Activated naive CD8-positive, alpha-beta T cell (primary cell): ENCODE measurements at regions not wholly inside any gene's neighbourhood (a gene's known extent, or its start where the extent isn't known, plus 50 kb on each side); places are given as distances from the start of the nearest gene placed in this dataset.

Source experiments
- H3K27ac Mint-ChIP-seq: one replicate; pipeline ENCODE4 v1.8.0; 2021; ENCODE audit warnings: mixed read lengths
- H3K27me3 Mint-ChIP-seq: one replicate; pipeline ENCODE4 v1.8.0; 2021; ENCODE audit warnings: mixed read lengths
- H3K36me3 Mint-ChIP-seq: one replicate; pipeline ENCODE4 v1.8.0; 2021; ENCODE audit warnings: mixed read lengths
- H3K4me1 Mint-ChIP-seq: one replicate; pipeline ENCODE4 v1.8.0; 2021; ENCODE audit warnings: low read depth, mixed read lengths
- H3K4me3 Mint-ChIP-seq: one replicate; pipeline ENCODE4 v1.8.0; 2021; ENCODE audit warnings: mild to moderate bottlenecking, mixed read lengths
- H3K9me3 Mint-ChIP-seq: one replicate; pipeline ENCODE4 v1.8.0; 2021; ENCODE audit warnings: low read depth, mixed read lengths

- Mint-ChIP-seq H3K9me3 (no peaks in the 10 kb centered on the region), H3K27ac (no peak overlapping the region), H3K36me3 (no peaks in the 10 kb centered on the region), H3K4me1 (peaks cover 9% of the 10 kb centered on the region), H3K4me3 (no peak overlapping the region), H3K27me3 (no peaks in the 10 kb centered on the region)
Observed at GRCh38 chr6:6704103-6705060, 115.9 kb downstream of the LY86 start.

GRCh38 chr6:6705061-6705425 is 116.5 kb downstream of the LY86 start:
- Mint-ChIP-seq H3K4me3 (no peak overlapping the region), H3K27me3 (no peaks in the 10 kb centered on the region), H3K27ac (no peak overlapping the region), H3K36me3 (no peaks in the 10 kb centered on the region), H3K4me1 (peaks cover 9% of the 10 kb centered on the region), H3K9me3 (no peaks in the 10 kb centered on the region)

GRCh38 chr6:6705915-6706675 is 117.6 kb downstream of the LY86 start:
- Mint-ChIP-seq H3K27me3 (no peaks in the 10 kb centered on the region), H3K4me3 (no peak overlapping the region), H3K36me3 (no peaks in the 10 kb centered on the region), H3K9me3 (no peaks in the 10 kb centered on the region), H3K27ac (no peak overlapping the region), H3K4me1 (peaks cover 15% of the 10 kb centered on the region)

GRCh38 chr6:6707143-6707542 is 118.6 kb downstream of the LY86 start:
- H3K36me3 Mint-ChIP-seq, result no peaks in the 10 kb centered on the region
- no peaks in the 10 kb centered on the region for H3K27me3 Mint-ChIP-seq
- H3K4me1 Mint-ChIP-seq, result peaks cover 25% of the 10 kb centered on the region
- no peaks in the 10 kb centered on the region for H3K9me3 Mint-ChIP-seq
- no peak overlapping the region for H3K27ac Mint-ChIP-seq
- H3K4me3 Mint-ChIP-seq, result no peak overlapping the region

- no peak overlapping the region for H3K4me3 Mint-ChIP-seq
- H3K27ac Mint-ChIP-seq, result no peak overlapping the region
- no peaks in the 10 kb centered on the region for H3K27me3 Mint-ChIP-seq
- H3K36me3 Mint-ChIP-seq, result no peaks in the 10 kb centered on the region
- no peaks in the 10 kb centered on the region for H3K9me3 Mint-ChIP-seq
- peaks cover 28% of the 10 kb centered on the region for H3K4me1 Mint-ChIP-seq
Observed at GRCh38 chr6:6709106-6709505, 120.6 kb downstream of the LY86 start.

GRCh38 chr6:6711031-6711785 is 122.7 kb downstream of the LY86 start:
- no peaks in the 10 kb centered on the region for H3K9me3 Mint-ChIP-seq
- H3K27ac Mint-ChIP-seq, result peak overlapping the region; percentile 1
- H3K36me3 Mint-ChIP-seq, result no peaks in the 10 kb centered on the region
- peak overlapping the region; percentile 74 for H3K4me3 Mint-ChIP-seq
- peaks cover 28% of the 10 kb centered on the region for H3K4me1 Mint-ChIP-seq
- H3K27me3 Mint-ChIP-seq, result no peaks in the 10 kb centered on the region

GRCh38 chr6:6711832-6712448 is 123.4 kb downstream of the LY86 start:
- H3K4me1 Mint-ChIP-seq, result peaks cover 28% of the 10 kb centered on the region
- no peaks in the 10 kb centered on the region for H3K27me3 Mint-ChIP-seq
- peak overlapping the region; percentile 1 for H3K27ac Mint-ChIP-seq
- H3K4me3 Mint-ChIP-seq, result peak overlapping the region; percentile 74
- H3K36me3 Mint-ChIP-seq, result no peaks in the 10 kb centered on the region
- no peaks in the 10 kb centered on the region for H3K9me3 Mint-ChIP-seq

- H3K4me3 Mint-ChIP-seq, result peak overlapping the region; percentile 74
- H3K36me3 Mint-ChIP-seq, result no peaks in the 10 kb centered on the region
- H3K4me1 Mint-ChIP-seq, result peaks cover 28% of the 10 kb centered on the region
- H3K9me3 Mint-ChIP-seq, result no peaks in the 10 kb centered on the region
- peak overlapping the region; percentile 25 for H3K27ac Mint-ChIP-seq
- no peaks in the 10 kb centered on the region for H3K27me3 Mint-ChIP-seq
Observed at GRCh38 chr6:6712449-6713403, 124.2 kb downstream of the LY86 start.

- Mint-ChIP-seq H3K27ac (no peak overlapping the region), H3K9me3 (no peaks in the 10 kb centered on the region), H3K4me3 (no peak overlapping the region), H3K4me1 (peaks cover 30% of the 10 kb centered on the region), H3K36me3 (no peaks in the 10 kb centered on the region), H3K27me3 (no peaks in the 10 kb centered on the region)
Observed at GRCh38 chr6:6713657-6714056, 125.1 kb downstream of the LY86 start.

GRCh38 chr6:6714118-6714897 is 125.8 kb downstream of the LY86 start:
- H3K36me3 Mint-ChIP-seq, result no peaks in the 10 kb centered on the region
- no peaks in the 10 kb centered on the region for H3K9me3 Mint-ChIP-seq
- no peak overlapping the region for H3K4me3 Mint-ChIP-seq
- H3K27me3 Mint-ChIP-seq, result no peaks in the 10 kb centered on the region
- H3K4me1 Mint-ChIP-seq, result peaks cover 30% of the 10 kb centered on the region
- no peak overlapping the region for H3K27ac Mint-ChIP-seq

- no peak overlapping the region for H3K27ac Mint-ChIP-seq
- H3K9me3 Mint-ChIP-seq, result no peaks in the 10 kb centered on the region
- H3K36me3 Mint-ChIP-seq, result no peaks in the 10 kb centered on the region
- H3K4me1 Mint-ChIP-seq, result peaks cover 30% of the 10 kb centered on the region
- no peaks in the 10 kb centered on the region for H3K27me3 Mint-ChIP-seq
- no peak overlapping the region for H3K4me3 Mint-ChIP-seq
Observed at GRCh38 chr6:6714953-6715352, 126.4 kb downstream of the LY86 start.

- H3K4me1 Mint-ChIP-seq, result peaks cover 28% of the 10 kb centered on the region
- H3K27me3 Mint-ChIP-seq, result no peaks in the 10 kb centered on the region
- no peaks in the 10 kb centered on the region for H3K36me3 Mint-ChIP-seq
Observed at GRCh38 chr6:6715465-6715864, 126.9 kb downstream of the LY86 start.

More at GRCh38 chr6:6715465-6715864, 126.9 kb downstream of the LY86 start:
- no peak overlapping the region for H3K4me3 Mint-ChIP-seq
- H3K9me3 Mint-ChIP-seq, result no peaks in the 10 kb centered on the region
- H3K27ac Mint-ChIP-seq, result no peak overlapping the region
